ENCODE measurements at regions not wholly inside any gene's neighbourhood (a gene's known extent, or its start where the extent isn't known, plus 50 kb on each side); places are given as distances from the start of the nearest gene placed in this dataset.
"Not testable (repeated sequence)": the region's sequence is repeated elsewhere in the genome, so short reads cannot be mapped to it uniquely, and the experiment has no call there.

- DNase-seq (ENCODE audit: extremely low spot score, insufficient read length, low read depth); FAIRE-seq: not testable (repeated sequence)
These were observed 340.6 kb downstream of the PAX1 start for GRCh38 chr20:22045956-22046507.

- no peak for FAIRE-seq
- DNase-seq (ENCODE audit: extremely low spot score, insufficient read length, low read depth), result no peak
These were observed 322.0 kb downstream of the PAX1 start for GRCh38 chr20:22027423-22027822.

- DNase-seq (ENCODE audit: extremely low spot score, insufficient read length, low read depth) (no peak), FAIRE-seq (no peak)
These were observed 314.7 kb downstream of the PAX1 start for GRCh38 chr20:22020201-22020600.

GRCh38 chr20:22008456-22008855 lies 303.0 kb downstream of the PAX1 start:
- no peak for DNase-seq (ENCODE audit: extremely low spot score, insufficient read length, low read depth)
- no peak for FAIRE-seq

GRCh38 chr20:22006306-22006705 lies 300.8 kb downstream of the PAX1 start:
- FAIRE-seq, result no peak
- DNase-seq (ENCODE audit: extremely low spot score, insufficient read length, low read depth), result no peak

- DNase-seq (ENCODE audit: extremely low spot score, insufficient read length, low read depth) (no peak), FAIRE-seq (no peak)
These were observed 300.1 kb downstream of the PAX1 start for GRCh38 chr20:22005535-22005934.

- no peak for DNase-seq (ENCODE audit: extremely low spot score, insufficient read length, low read depth)
- FAIRE-seq, result no peak
These were observed 299.5 kb downstream of the PAX1 start for GRCh38 chr20:22004946-22005345.

GRCh38 chr20:22003680-22004079 lies 298.2 kb downstream of the PAX1 start:
- FAIRE-seq, result no peak
- no peak for DNase-seq (ENCODE audit: extremely low spot score, insufficient read length, low read depth)

GRCh38 chr20:22001886-22002285 lies 296.4 kb downstream of the PAX1 start:
- no peak for DNase-seq (ENCODE audit: extremely low spot score, insufficient read length, low read depth)
- no peak for FAIRE-seq

GRCh38 chr20:21995461-21995860 lies 290.0 kb downstream of the PAX1 start:
- FAIRE-seq, result no peak

GRCh38 chr20:21994203-21994602 lies 288.7 kb downstream of the PAX1 start:
- FAIRE-seq (no peak), DNase-seq (ENCODE audit: extremely low spot score, insufficient read length, low read depth) (no peak)

More at GRCh38 chr20:21995461-21995860, 290.0 kb downstream of the PAX1 start:
- DNase-seq (ENCODE audit: extremely low spot score, insufficient read length, low read depth), result no peak

- no peak for FAIRE-seq
- DNase-seq (ENCODE audit: extremely low spot score, insufficient read length, low read depth), result no peak
These were observed 277.1 kb downstream of the PAX1 start for GRCh38 chr20:21982559-21982958.

GRCh38 chr20:21981597-21982344 lies 276.3 kb downstream of the PAX1 start:
- DNase-seq (ENCODE audit: extremely low spot score, insufficient read length, low read depth) (no peak), FAIRE-seq (no peak)

- DNase-seq (ENCODE audit: extremely low spot score, insufficient read length, low read depth), result no peak
- FAIRE-seq, result no peak
These were observed 275.7 kb downstream of the PAX1 start for GRCh38 chr20:21981179-21981578.

- DNase-seq (ENCODE audit: extremely low spot score, insufficient read length, low read depth), result no peak
- no peak for FAIRE-seq
These were observed 266.0 kb downstream of the PAX1 start for GRCh38 chr20:21971436-21971835.

- no peak for DNase-seq (ENCODE audit: extremely low spot score, insufficient read length, low read depth)
- no peak for FAIRE-seq
These were observed 263.0 kb downstream of the PAX1 start for GRCh38 chr20:21968486-21968885.

- DNase-seq (ENCODE audit: extremely low spot score, insufficient read length, low read depth) (no peak), FAIRE-seq (no peak)
These were observed 262.0 kb downstream of the PAX1 start for GRCh38 chr20:21967481-21967880.

- no peak for DNase-seq (ENCODE audit: extremely low spot score, insufficient read length, low read depth)
- no peak for FAIRE-seq
These were observed 251.1 kb downstream of the PAX1 start for GRCh38 chr20:21956591-21956990.

GRCh38 chr20:21947406-21947805 lies 241.9 kb downstream of the PAX1 start:
- DNase-seq (ENCODE audit: extremely low spot score, insufficient read length, low read depth), result no peak

GRCh38 chr20:21944227-21944626 lies 238.8 kb downstream of the PAX1 start:
- no peak for DNase-seq (ENCODE audit: extremely low spot score, insufficient read length, low read depth)

More at GRCh38 chr20:21947406-21947805, 241.9 kb downstream of the PAX1 start:
- FAIRE-seq, result no peak

GRCh38 chr20:21941941-21942805 lies 236.7 kb downstream of the PAX1 start:
- no peak for FAIRE-seq
- DNase-seq (ENCODE audit: extremely low spot score, insufficient read length, low read depth), result no peak

More at GRCh38 chr20:21944227-21944626, 238.8 kb downstream of the PAX1 start:
- no peak for FAIRE-seq

All from GM18507 (cell line).